OCI-LY7 (cell line): ENCODE measurements at regions not wholly inside any gene's neighbourhood (a gene's known extent, or its start where the extent isn't known, plus 50 kb on each side); places are given as distances from the start of the nearest gene placed in this dataset.
"Not testable (repeated sequence)": the region's sequence is repeated elsewhere in the genome, so short reads cannot be mapped to it uniquely, and the experiment has no call there.

Experiments used
- BruUV-seq: library from RNA; stranded (reverse); fragments of 400-500 nt; replicated peaks from 2 replicates; lab custom pipeline; 2021; lab: Mats Ljungman, UMichigan
- CTCF ChIA-PET: fragments of 300-600 bp; sonication (Branson Sonifier 250); formaldehyde crosslinking; loops from one replicate; lab custom pipeline; 2022; ENCODE audit warnings: antibody characterized with exemption; ENCODE audit not compliant: unreplicated experiment; lab: Charles Lee
- POLR2A ChIA-PET: fragments of 300-600 bp; sonication (Branson Sonifier 250); formaldehyde crosslinking; loops from one replicate; lab custom pipeline; 2022; ENCODE audit warnings: antibody characterized with exemption; lab: Charles Lee
- DNase-seq: peaks from one replicate; pipeline ENCODE4 v3.0.0-alpha.2; 2015; ENCODE audit warnings: low spot score
- H2AFZ ChIP-seq: fragments of 200-600 bp; sonication (generic), shearing (Covaris generic); 2 replicates; pipeline ENCODE4 v1.6.1; 2014; ENCODE audit warnings: mild to moderate bottlenecking, antibody characterized with exemption, low read length, moderate library complexity
- H3K27ac ChIP-seq: fragments of 200-600 bp; sonication (generic); 2 replicates; pipeline ENCODE4 v1.5.1; 2014; ENCODE audit warnings: mixed run types, low read depth, mild to moderate bottlenecking, moderate library complexity, low read length, inconsistent platforms; ENCODE audit not compliant: poor library complexity, severe bottlenecking
- H3K36me3 ChIP-seq: fragments of 200-600 bp; sonication (generic); 2 replicates; pipeline ENCODE4 v1.6.1; 2014; ENCODE audit warnings: mild to moderate bottlenecking, antibody characterized with exemption, low read length, moderate library complexity, mixed read lengths; ENCODE audit not compliant: insufficient read depth
- H3K4me1 ChIP-seq: fragments of 200-600 bp; sonication (generic); 2 replicates; pipeline ENCODE4 v1.5.1; 2014; ENCODE audit warnings: mild to moderate bottlenecking, low read length; ENCODE audit not compliant: insufficient read depth, poor library complexity, severe bottlenecking
- H3K4me2 ChIP-seq: fragments of 200-600 bp; sonication (generic); 2 replicates; pipeline ENCODE4 v1.6.1; 2014; ENCODE audit warnings: mild to moderate bottlenecking, low read length
- H3K4me3 ChIP-seq: fragments of 200-600 bp; sonication (generic); 2 replicates; pipeline ENCODE4 v1.5.1; 2014; ENCODE audit warnings: mild to moderate bottlenecking, low read depth, low read length; ENCODE audit not compliant: poor library complexity, severe bottlenecking
- H3K79me2 ChIP-seq: fragments of 200-600 bp; sonication (generic); 2 replicates; pipeline ENCODE4 v1.6.1; 2016; ENCODE audit warnings: low read depth, mild to moderate bottlenecking, low read length, moderate library complexity, mixed read lengths; ENCODE audit not compliant: insufficient read depth
- H3K9me2 ChIP-seq: fragments of 200-600 bp; sonication (generic); 2 replicates; pipeline ENCODE4 v1.6.1; 2016; ENCODE audit warnings: mild to moderate bottlenecking, low read length, mixed read lengths; ENCODE audit not compliant: insufficient read depth
- H3K9me3 ChIP-seq: fragments of 200-600 bp; sonication (generic); 2 replicates; pipeline ENCODE4 v1.6.1; 2014; ENCODE audit warnings: mild to moderate bottlenecking, mixed run types, low read length, mixed read lengths
- H4K20me1 ChIP-seq: fragments of 200-600 bp; sonication (generic); 2 replicates; pipeline ENCODE4 v1.6.1; 2014; ENCODE audit warnings: mild to moderate bottlenecking, antibody characterized with exemption, low read length, moderate library complexity, mixed read lengths; ENCODE audit not compliant: insufficient read depth
- EZH2phosphoT487 ChIP-seq: fragments of 200-600 bp; sonication (generic); IDR thresholded peaks from 2 replicates; pipeline ENCODE4 v1.6.1; 2018; ENCODE audit warnings: low read depth, borderline replicate concordance, mild to moderate bottlenecking, mixed run types, antibody characterized with exemption, low read length, moderate library complexity, mixed read lengths
- intact Hi-C: fragments of 100-400 bp; cut with micrococcal nuclease; formaldehyde crosslinking; loops from one replicate; pipeline ENCODE4 v1.10.0; 2022; ENCODE audit not compliant: unreplicated experiment
- TF ChIP-seq, protein P1 (sequence below): fragments of 200-600 bp; sonication (generic); conservative IDR thresholded peaks from 2 replicates; pipeline ENCODE4 v1.5.1; 2014; ENCODE audit warnings: mild to moderate bottlenecking, antibody characterized with exemption, low read length, moderate library complexity, mixed read lengths

DNA sequence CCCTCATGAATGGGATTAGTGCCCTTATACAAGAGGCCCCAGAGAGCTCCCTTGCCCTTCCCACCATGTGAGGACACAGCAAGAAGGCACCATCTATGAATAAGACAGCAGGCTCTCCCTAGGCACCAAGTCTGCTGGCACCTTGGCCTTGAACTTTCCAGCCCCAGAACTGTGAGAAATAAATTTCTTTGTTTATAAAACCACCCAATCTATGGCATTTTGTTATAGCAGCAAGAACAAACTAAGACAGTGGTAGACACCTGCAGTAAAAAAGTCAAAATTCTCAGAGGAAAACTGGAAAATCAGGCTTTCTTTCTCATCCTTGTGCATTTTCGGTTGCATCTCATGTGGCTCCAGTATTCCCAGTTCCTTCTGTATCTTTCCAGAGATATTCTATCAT is 90.3 kb downstream of the LSM3 start:
- Histone ChIP-seq H4K20me1 (no peaks in the 10 kb centered on the region), H3K4me3 (no peak overlapping the region), H3K9me3 (no peaks in the 10 kb centered on the region), H3K4me1 (no peaks in the 10 kb centered on the region), H3K9me2 (no peaks in the 10 kb centered on the region), H3K27ac (no peak overlapping the region), H3K4me2 (no peak overlapping the region), H2AFZ (no peak overlapping the region), H3K79me2 (no peaks in the 10 kb centered on the region), H3K36me3 (no peaks in the 10 kb centered on the region)
- no peak for TF ChIP-seq EZH2phosphoT487
- TF ChIP-seq, protein P1, sequence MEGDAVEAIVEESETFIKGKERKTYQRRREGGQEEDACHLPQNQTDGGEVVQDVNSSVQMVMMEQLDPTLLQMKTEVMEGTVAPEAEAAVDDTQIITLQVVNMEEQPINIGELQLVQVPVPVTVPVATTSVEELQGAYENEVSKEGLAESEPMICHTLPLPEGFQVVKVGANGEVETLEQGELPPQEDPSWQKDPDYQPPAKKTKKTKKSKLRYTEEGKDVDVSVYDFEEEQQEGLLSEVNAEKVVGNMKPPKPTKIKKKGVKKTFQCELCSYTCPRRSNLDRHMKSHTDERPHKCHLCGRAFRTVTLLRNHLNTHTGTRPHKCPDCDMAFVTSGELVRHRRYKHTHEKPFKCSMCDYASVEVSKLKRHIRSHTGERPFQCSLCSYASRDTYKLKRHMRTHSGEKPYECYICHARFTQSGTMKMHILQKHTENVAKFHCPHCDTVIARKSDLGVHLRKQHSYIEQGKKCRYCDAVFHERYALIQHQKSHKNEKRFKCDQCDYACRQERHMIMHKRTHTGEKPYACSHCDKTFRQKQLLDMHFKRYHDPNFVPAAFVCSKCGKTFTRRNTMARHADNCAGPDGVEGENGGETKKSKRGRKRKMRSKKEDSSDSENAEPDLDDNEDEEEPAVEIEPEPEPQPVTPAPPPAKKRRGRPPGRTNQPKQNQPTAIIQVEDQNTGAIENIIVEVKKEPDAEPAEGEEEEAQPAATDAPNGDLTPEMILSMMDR, result no peak
- no TSS peak for BruUV-seq
- DNase-seq, result no peak
- CTCF ChIA-PET, result no interaction called here
- intact Hi-C loops, result no loop called here
- POLR2A ChIA-PET, result no interaction called here

DNA sequence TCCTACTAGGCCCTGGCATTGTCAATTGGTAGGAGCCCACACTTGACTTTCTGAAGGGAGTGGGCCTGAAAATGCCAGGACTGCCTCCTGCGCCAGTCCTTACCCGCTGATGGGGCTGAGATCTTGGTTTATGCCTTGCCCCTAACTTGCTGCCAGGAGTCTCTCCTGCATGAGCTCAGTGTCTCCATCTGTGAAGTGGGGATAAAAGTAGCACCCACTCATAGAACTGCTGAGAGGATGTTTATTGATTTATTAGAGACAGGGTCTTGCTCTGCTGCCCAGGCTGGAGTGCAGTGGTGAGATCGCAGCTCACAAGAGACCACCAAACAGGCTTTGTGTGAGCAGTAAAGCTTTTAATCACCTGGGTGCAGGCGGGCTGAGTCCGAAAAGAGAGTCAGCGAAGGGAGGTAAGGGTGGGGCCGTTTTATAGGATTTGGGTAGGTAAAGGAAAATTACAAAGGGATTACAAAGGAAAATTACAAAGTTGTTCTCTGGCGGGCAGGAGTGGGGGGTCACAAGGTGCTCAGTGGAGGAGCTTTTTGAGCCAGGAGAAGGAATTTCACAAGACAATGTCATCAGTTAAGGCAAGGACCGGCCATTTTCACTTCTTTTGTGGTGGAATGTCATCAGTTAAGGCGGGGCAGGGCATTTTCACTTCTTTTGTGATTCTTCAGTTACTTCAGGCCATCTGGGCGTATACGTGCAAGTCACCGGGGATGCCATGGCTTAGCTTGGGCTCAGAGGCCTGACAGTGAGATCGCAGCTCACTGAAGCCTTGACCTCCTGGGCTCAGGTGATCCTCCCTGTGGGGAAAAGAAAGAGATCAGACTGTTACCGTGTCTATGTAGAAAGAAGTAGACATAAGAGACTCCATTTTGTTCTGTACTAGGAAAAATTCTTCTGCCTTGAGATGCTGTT is 93.7 kb downstream of the LSM3 start:
- intact Hi-C loops, result not testable (repeated sequence)

DNA sequence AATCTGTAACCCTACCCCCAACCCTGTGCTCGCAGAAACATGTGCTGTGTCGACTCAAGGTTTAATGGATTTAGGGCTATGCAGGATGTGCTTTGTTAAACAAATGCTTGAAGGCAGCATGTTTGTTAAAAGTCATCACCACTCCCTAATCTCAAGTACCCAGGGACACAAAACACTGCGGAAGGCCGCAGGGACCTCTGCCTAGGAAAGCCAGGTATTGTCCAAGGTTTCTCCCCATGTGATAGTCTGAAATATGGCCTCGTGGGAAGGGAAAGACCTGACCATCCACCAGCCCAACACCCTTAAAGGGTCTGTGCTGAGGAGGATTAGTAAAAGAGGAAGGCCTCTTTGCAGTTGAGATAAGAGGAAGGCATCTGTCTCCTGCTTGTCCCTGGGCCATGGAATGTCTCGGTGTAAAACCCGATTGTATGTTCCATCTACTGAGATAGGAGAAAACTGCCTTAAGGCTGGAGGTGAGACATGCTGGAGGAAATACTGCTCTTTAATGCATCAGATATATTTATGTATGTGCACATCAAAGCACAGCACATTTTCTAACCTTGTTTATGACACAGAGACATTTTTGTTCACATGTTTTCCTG is 94.4 kb downstream of the LSM3 start:
- H2AFZ ChIP-seq, H3K4me1 ChIP-seq, H4K20me1 ChIP-seq, H3K79me2 ChIP-seq, H3K36me3 ChIP-seq, DNase-seq, intact Hi-C loops, BruUV-seq, POLR2A ChIA-PET, H3K4me2 ChIP-seq, H3K4me3 ChIP-seq, H3K9me2 ChIP-seq, H3K9me3 ChIP-seq, H3K27ac ChIP-seq, CTCF ChIA-PET: not testable (repeated sequence)

More for the DNA sequence above, 93.7 kb downstream of the LSM3 start:
- H4K20me1 ChIP-seq, H3K79me2 ChIP-seq, H3K4me1 ChIP-seq, DNase-seq, H2AFZ ChIP-seq, H3K27ac ChIP-seq, H3K36me3 ChIP-seq, H3K9me2 ChIP-seq, BruUV-seq, H3K4me3 ChIP-seq, H3K9me3 ChIP-seq, H3K4me2 ChIP-seq, CTCF ChIA-PET, POLR2A ChIA-PET: not testable (repeated sequence)
